ENCODE measurements at regions not wholly inside any gene's neighbourhood (a gene's known extent, or its start where the extent isn't known, plus 50 kb on each side); places are given as distances from the start of the nearest gene placed in this dataset.

- intact Hi-C loops (cut with micrococcal nuclease), result no loop called here
- H4K20me1 ChIP-seq (ENCODE audit: insufficient read depth), result no peaks in the 10 kb centered on the region
- no peaks in the 10 kb centered on the region for H3K27me3 ChIP-seq (ENCODE audit: insufficient read depth, low read length)
- ATAC-seq (no peak), DNase-seq (ENCODE audit: low read depth, low spot score) (no peak)
- no TSS peak for BruUV-seq (replicated peaks)
- RAD21 ChIA-PET (ENCODE audit: low non-redundant PET in 1 of 2, low total read pairs in 2 of 2, uncharacterized antibody in 2 of 2, unreplicated experiment in 2 of 2), result no interaction called here
- H3K36me3 ChIP-seq (ENCODE audit: control insufficient read depth in 1 of 2, insufficient read depth in 2 of 2, low read length in 2 of 2), result no peaks in the 10 kb centered on the region
- no peak for TF ChIP-seq CTCF (IDR thresholded peaks at IDR 0.05 in 2 of 3, conservative IDR thresholded peaks at IDR 0.05 in 1 of 3; ENCODE audit: borderline replicate concordance in 1 of 3, insufficient read depth in 1 of 3, low read depth in 2 of 3, low read length in 2 of 3)
- no peak for TF ChIP-seq ZNF274 (IDR thresholded peaks at IDR 0.05; ENCODE audit: low read depth, low read length)
- no peak for TF ChIP-seq JUND (IDR thresholded peaks at IDR 0.05)
- no peak for TF ChIP-seq EGR1 (IDR thresholded peaks at IDR 0.05; ENCODE audit: low read depth)
- TF ChIP-seq EZH2phosphoT487 (IDR thresholded peaks at IDR 0.05; ENCODE audit: borderline replicate concordance), result no peak
- TF ChIP-seq SP1 (IDR thresholded peaks at IDR 0.05; ENCODE audit: low read depth), result no peak
- TF ChIP-seq ELF1 (IDR thresholded peaks at IDR 0.05; ENCODE audit: borderline replicate concordance, low read depth), result no peak
- no peak for TF ChIP-seq CBX3 (IDR thresholded peaks at IDR 0.05; ENCODE audit: low read depth)
- no peak overlapping the region for H3K4me3 ChIP-seq (replicated peaks in 1 of 2; ENCODE audit: low read depth in 1 of 2, low read length in 2 of 2)
- POLR2A ChIA-PET, result no interaction called here
- H3K4me2 ChIP-seq (ENCODE audit: low read length), result no peak overlapping the region
- no peak overlapping the region for H3K9ac ChIP-seq (ENCODE audit: low read length)
- H3K79me2 ChIP-seq (ENCODE audit: insufficient read depth, low read length), result no peaks in the 10 kb centered on the region
- H3K9me2 ChIP-seq (ENCODE audit: insufficient read depth), result no peaks in the 10 kb centered on the region
- CTCF ChIA-PET, result no interaction called here
- H3K4me1 ChIP-seq (ENCODE audit: control insufficient read depth in 1 of 2, insufficient read depth in 2 of 2, low read length in 2 of 2), result peaks cover 0 to 5% of the 10 kb centered on the region in 2 experiments; a peak in 1 of 4 replicates
- no peaks in the 10 kb centered on the region for H3K9me3 ChIP-seq (ENCODE audit: control insufficient read depth in 1 of 2, insufficient read depth in 1 of 2, low read depth in 1 of 2, low read length in 2 of 2)
- H2AFZ ChIP-seq (ENCODE audit: low read depth, low read length, poor library complexity, severe bottlenecking), result no peak overlapping the region
- no peak overlapping the region for H3K27ac ChIP-seq (ENCODE audit: low read depth, low read length)
Observed at GRCh38 chr6:112562301-112563231, 215.4 kb downstream of the RFPL4B start.
